ENCODE measurements at regions not wholly inside any gene's neighbourhood (a gene's known extent, or its start where the extent isn't known, plus 50 kb on each side); places are given as distances from the start of the nearest gene placed in this dataset.

DNA sequence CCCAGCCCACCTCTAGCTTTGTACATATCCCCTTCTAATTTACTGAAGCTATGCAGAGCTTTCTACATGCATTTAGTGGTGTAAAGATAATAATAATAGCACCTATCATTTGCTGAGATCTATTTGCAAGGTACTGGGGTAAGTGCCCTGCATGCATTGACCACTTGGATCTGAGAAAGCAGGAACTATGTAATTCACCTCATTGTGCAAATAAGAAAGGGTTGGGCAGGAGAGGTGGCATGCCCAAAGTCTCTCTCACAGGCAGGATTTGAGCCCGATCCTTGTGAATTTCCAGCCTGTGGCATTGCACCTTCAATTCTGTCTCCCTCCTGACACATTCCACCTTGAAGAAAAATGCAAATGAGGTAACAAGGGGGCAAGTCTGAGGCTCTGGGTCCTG, 352.3 kb upstream of the EEF2KMT start:
- TF ChIP-seq, protein P1, sequence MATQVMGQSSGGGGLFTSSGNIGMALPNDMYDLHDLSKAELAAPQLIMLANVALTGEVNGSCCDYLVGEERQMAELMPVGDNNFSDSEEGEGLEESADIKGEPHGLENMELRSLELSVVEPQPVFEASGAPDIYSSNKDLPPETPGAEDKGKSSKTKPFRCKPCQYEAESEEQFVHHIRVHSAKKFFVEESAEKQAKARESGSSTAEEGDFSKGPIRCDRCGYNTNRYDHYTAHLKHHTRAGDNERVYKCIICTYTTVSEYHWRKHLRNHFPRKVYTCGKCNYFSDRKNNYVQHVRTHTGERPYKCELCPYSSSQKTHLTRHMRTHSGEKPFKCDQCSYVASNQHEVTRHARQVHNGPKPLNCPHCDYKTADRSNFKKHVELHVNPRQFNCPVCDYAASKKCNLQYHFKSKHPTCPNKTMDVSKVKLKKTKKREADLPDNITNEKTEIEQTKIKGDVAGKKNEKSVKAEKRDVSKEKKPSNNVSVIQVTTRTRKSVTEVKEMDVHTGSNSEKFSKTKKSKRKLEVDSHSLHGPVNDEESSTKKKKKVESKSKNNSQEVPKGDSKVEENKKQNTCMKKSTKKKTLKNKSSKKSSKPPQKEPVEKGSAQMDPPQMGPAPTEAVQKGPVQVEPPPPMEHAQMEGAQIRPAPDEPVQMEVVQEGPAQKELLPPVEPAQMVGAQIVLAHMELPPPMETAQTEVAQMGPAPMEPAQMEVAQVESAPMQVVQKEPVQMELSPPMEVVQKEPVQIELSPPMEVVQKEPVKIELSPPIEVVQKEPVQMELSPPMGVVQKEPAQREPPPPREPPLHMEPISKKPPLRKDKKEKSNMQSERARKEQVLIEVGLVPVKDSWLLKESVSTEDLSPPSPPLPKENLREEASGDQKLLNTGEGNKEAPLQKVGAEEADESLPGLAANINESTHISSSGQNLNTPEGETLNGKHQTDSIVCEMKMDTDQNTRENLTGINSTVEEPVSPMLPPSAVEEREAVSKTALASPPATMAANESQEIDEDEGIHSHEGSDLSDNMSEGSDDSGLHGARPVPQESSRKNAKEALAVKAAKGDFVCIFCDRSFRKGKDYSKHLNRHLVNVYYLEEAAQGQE (IDR thresholded peaks at IDR 0.05; ENCODE audit: insufficient read depth in 1 of 2, low read depth in 2 of 2, low read length in 2 of 2), result no peak
- TF ChIP-seq TAF1 (IDR thresholded peaks at IDR 0.05; ENCODE audit: borderline replicate concordance, insufficient read depth, low read length) (no peak), FOXP2 (optimal IDR thresholded peaks at IDR 0.05; ENCODE audit: borderline replicate concordance, extremely low read depth, extremely low read length, insufficient read depth) (no peak), SIN3A (IDR thresholded peaks at IDR 0.05; ENCODE audit: borderline replicate concordance, insufficient read depth, low read length) (no peak), POLR2AphosphoS5 (IDR thresholded peaks at IDR 0.05; ENCODE audit: low read depth, low read length) (no peak)

DNA sequence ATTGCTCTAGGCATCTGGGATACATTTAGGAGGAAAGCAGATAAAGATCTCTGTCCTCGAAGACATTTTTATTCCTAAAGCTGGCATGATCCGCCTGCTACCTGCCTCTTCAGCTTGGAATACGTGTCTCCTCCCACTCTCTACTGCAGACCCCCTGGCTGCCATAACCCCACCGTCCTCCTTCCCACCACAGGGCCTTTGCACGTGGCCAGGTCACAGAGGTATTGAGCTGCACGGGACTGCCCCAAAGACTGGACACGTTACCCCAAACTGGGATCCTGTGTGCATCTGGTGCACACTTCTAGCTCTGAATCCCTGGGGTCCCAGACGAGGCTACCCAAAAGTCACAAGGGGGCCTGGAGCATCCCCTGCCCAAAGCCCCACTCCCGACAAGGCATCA, 351.2 kb upstream of the EEF2KMT start:
- TF ChIP-seq SIN3A (IDR thresholded peaks at IDR 0.05; ENCODE audit: borderline replicate concordance, insufficient read depth, low read length), result no peak
- no peak for TF ChIP-seq POLR2AphosphoS5 (IDR thresholded peaks at IDR 0.05; ENCODE audit: low read depth, low read length)
- TF ChIP-seq TAF1 (IDR thresholded peaks at IDR 0.05; ENCODE audit: borderline replicate concordance, insufficient read depth, low read length), result no peak
- TF ChIP-seq FOXP2 (optimal IDR thresholded peaks at IDR 0.05; ENCODE audit: borderline replicate concordance, extremely low read depth, extremely low read length, insufficient read depth), result no peak
- TF ChIP-seq, protein P1 (IDR thresholded peaks at IDR 0.05; ENCODE audit: insufficient read depth in 1 of 2, low read depth in 2 of 2, low read length in 2 of 2), result no peak

DNA sequence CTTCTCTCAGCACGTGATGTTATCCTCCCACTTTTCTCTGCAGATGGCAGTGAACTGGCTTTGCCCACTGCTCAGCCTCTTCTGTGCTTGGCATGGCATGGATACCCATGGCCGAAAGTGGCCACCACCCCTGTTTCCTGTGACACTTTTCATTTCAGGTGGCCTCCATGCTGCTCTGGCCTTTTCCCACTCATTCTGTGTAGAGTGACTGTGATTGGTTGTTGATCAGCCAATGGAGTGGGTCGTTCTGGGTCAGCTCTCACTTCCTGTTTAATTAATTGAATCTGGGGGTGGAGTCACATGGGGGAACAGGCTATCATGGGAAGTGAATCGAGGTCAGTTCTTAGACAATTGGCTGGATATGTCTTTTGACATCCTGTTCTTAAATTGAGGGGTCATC, 350.1 kb upstream of the EEF2KMT start:
- TF ChIP-seq POLR2AphosphoS5 (IDR thresholded peaks at IDR 0.05; ENCODE audit: low read depth, low read length) (no peak), TAF1 (IDR thresholded peaks at IDR 0.05; ENCODE audit: borderline replicate concordance, insufficient read depth, low read length) (no peak)
- TF ChIP-seq, protein P1 (IDR thresholded peaks at IDR 0.05; ENCODE audit: insufficient read depth in 1 of 2, low read depth in 2 of 2, low read length in 2 of 2), result no peak

DNA sequence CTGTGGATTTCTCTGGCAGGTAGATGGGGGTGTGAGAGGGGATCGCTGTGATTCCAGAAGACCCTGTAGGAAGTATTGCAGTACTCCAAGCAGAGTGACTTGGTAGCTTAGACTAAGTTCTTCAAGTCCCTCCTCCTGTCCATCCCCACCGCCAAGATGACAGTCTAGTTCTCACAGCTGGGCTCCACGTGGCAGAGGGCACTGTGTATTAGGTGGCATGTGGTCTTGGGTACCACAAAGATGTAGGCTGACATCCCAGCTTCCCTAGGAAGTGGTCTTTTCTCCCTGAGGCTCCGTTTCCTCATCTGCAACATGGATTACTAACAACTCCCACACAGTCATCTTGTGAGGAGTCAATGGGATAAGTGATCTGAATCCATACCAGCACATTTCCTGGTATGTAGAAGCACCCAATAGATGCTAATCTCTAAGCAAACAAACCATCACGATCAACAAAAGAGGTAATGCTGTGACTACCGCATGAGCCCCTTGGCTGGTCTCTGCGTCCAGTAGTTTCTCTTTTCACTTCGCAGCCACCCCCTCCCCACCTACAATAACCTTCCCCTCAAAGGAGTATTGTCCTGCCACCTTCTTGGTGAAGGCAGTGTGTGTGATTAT, 349.1 kb upstream of the EEF2KMT start:
- TF ChIP-seq POLR2AphosphoS5 (IDR thresholded peaks at IDR 0.05; ENCODE audit: low read depth, low read length), result no peak
- TF ChIP-seq, protein P1 (IDR thresholded peaks at IDR 0.05; ENCODE audit: insufficient read depth in 1 of 2, low read depth in 2 of 2, low read length in 2 of 2), result no peak
- TF ChIP-seq FOXP2 (optimal IDR thresholded peaks at IDR 0.05; ENCODE audit: borderline replicate concordance, extremely low read depth, extremely low read length, insufficient read depth), result no peak
- no peak for TF ChIP-seq SIN3A (IDR thresholded peaks at IDR 0.05; ENCODE audit: borderline replicate concordance, insufficient read depth, low read length)
- no peak for TF ChIP-seq TAF1 (IDR thresholded peaks at IDR 0.05; ENCODE audit: borderline replicate concordance, insufficient read depth, low read length)

DNA sequence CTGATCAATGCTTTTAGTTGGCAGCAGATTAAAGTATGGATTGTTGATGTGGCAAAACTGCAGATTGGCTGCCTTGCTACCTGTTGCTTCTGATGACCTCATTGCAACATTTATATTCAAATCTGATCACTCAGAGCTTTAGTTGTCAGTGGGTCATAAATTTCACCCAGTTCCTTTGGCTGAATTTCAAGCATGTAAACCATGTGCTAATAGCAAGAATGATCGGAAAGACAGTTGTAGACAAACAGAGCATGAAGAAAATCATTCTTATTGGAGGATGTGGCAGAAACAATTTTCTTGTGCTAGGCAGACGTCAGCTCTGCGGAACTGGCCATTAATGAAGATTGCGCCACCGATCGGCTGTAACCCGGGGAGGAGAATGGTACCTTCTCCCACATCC, 346.6 kb upstream of the EEF2KMT start:
- no peak for TF ChIP-seq TAF1 (IDR thresholded peaks at IDR 0.05; ENCODE audit: borderline replicate concordance, insufficient read depth, low read length)
- TF ChIP-seq SIN3A (IDR thresholded peaks at IDR 0.05; ENCODE audit: borderline replicate concordance, insufficient read depth, low read length), result no peak
- TF ChIP-seq POLR2AphosphoS5 (IDR thresholded peaks at IDR 0.05; ENCODE audit: low read depth, low read length), result no peak
- no peak for TF ChIP-seq FOXP2 (optimal IDR thresholded peaks at IDR 0.05; ENCODE audit: borderline replicate concordance, extremely low read depth, extremely low read length, insufficient read depth)
